ENCODE measurements at regions not wholly inside any gene's neighbourhood (a gene's known extent, or its start where the extent isn't known, plus 50 kb on each side); places are given as distances from the start of the nearest gene placed in this dataset.
"Not testable (repeated sequence)": the region's sequence is repeated elsewhere in the genome, so short reads cannot be mapped to it uniquely, and the experiment has no call there.

DNA sequence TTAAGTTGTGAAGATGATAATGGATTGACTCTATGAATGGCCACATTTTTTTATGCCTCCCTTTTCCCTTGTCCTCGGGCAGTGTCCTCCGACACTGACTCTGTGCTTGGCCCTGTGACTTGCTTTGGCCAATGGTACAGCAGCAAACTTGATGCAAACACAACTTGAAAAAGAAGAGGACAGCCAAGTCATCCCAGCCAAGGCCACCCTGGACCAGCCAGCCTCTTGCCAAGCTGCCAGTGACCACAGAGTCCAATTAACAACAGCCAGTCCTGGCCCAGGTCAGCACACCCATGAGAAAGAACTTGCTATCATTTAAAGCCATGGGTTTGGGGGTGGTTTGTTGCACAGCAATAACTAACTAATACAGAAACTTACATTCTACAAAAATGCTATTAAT is 63.4 kb upstream of the SLC35C1 start:
- Histone ChIP-seq H3K4me1 (ENCODE audit: control insufficient read depth in 1 of 2, insufficient read depth in 2 of 2, low read length in 2 of 2) (peaks cover 1 to 6% of the 10 kb centered on the region in 2 donors), H3K27me3 (ENCODE audit: control insufficient read depth in 1 of 2, insufficient read depth in 2 of 2, low read length in 1 of 2) (no peaks in the 10 kb centered on the region), H3K27ac (ENCODE audit: low read depth in 1 of 2, low read length in 2 of 2) (no peak overlapping the region), H3K36me3 (ENCODE audit: control insufficient read depth in 1 of 2, insufficient read depth in 2 of 2, low read length in 1 of 2) (no peaks in the 10 kb centered on the region), H3K9me3 (ENCODE audit: control insufficient read depth, low read length) (no peaks in the 10 kb centered on the region), H3K4me3 (ENCODE audit: low read length in 2 of 2) (no peak overlapping the region)
- intact Hi-C loops (cut with DNase I): no loop called here
- 91 to 94% methylated on average over 2 of the region's 2 CpGs for WGBS, 2 donors
- ATAC-seq (ENCODE audit: low FRiP score) (no peak), DNase-seq (no peak)

DNA sequence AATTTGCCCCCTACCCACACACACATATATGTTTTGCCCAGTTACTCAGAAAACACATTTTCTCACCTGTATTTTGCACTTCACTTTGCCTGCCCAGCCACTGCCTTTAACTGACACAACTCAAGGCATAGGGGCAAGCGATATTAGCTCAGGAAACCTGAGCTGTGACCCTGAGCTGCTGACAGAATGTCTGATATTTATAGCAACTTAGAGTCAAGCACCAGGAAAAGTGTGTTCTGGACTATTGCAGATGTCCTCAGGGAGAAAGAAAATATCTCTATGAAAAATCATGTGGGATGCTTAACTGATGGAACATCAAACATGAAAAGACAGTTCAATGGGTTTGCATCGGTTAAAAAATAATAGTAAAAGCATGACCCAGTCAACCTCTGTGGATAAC is 63.9 kb upstream of the SLC35C1 start:
- ATAC-seq (ENCODE audit: low FRiP score): no peak

DNA sequence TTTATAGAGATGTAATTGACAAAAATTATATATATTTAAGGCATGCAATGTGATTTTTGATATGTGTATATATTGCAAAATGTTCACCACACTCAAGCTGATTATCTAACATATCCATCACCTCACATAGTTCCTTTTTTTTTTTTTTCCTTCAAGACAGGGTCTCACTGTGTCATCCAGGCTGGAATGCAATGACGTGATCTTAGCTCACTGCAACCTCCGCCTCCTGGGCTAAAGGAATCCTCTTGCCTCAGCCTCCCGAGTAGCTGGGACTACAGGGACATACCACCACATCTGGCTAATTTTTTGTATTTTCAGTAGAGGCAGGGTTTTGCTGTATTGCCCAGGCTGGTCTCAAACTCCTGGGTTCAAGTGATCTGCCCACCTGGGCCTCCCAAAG is 65.1 kb upstream of the SLC35C1 start:
- no peak overlapping the region for H3K27ac ChIP-seq (ENCODE audit: low read depth in 1 of 2, low read length in 2 of 2)
- intact Hi-C loops (cut with DNase I): no loop called here
- peaks cover 0 to 1% of the 10 kb centered on the region in 2 donors for H3K4me1 ChIP-seq (ENCODE audit: control insufficient read depth in 1 of 2, insufficient read depth in 2 of 2, low read length in 2 of 2)
- 93 to 96% methylated on average over 3 of the region's 3 CpGs for WGBS, 2 donors
- H3K36me3 ChIP-seq (ENCODE audit: control insufficient read depth in 1 of 2, insufficient read depth in 2 of 2, low read length in 1 of 2): no peaks in the 10 kb centered on the region
- H3K9me3 ChIP-seq (ENCODE audit: control insufficient read depth, low read length): no peaks in the 10 kb centered on the region
- no peaks in the 10 kb centered on the region for H3K27me3 ChIP-seq (ENCODE audit: control insufficient read depth in 1 of 2, insufficient read depth in 2 of 2, low read length in 1 of 2)
- no peak for ATAC-seq (ENCODE audit: low FRiP score)
- H3K4me3 ChIP-seq (ENCODE audit: low read length in 2 of 2): no peak overlapping the region
- DNase-seq: no peak

More for the DNA sequence above, 63.9 kb upstream of the SLC35C1 start:
- DNase-seq: no peak
- Histone ChIP-seq H3K4me3 (ENCODE audit: low read length in 2 of 2) (no peak overlapping the region), H3K27me3 (ENCODE audit: control insufficient read depth in 1 of 2, insufficient read depth in 2 of 2, low read length in 1 of 2) (no peaks in the 10 kb centered on the region), H3K9me3 (ENCODE audit: control insufficient read depth, low read length) (no peaks in the 10 kb centered on the region), H3K27ac (ENCODE audit: low read depth in 1 of 2, low read length in 2 of 2) (no peak overlapping the region), H3K36me3 (ENCODE audit: control insufficient read depth in 1 of 2, insufficient read depth in 2 of 2, low read length in 1 of 2) (no peaks in the 10 kb centered on the region), H3K4me1 (ENCODE audit: control insufficient read depth in 1 of 2, insufficient read depth in 2 of 2, low read length in 2 of 2) (peaks cover 1 to 4% of the 10 kb centered on the region in 2 donors)
- WGBS, 2 donors: 83 to 89% methylated on average over 2 of the region's 2 CpGs
- intact Hi-C loops (cut with DNase I): no loop called here

DNA sequence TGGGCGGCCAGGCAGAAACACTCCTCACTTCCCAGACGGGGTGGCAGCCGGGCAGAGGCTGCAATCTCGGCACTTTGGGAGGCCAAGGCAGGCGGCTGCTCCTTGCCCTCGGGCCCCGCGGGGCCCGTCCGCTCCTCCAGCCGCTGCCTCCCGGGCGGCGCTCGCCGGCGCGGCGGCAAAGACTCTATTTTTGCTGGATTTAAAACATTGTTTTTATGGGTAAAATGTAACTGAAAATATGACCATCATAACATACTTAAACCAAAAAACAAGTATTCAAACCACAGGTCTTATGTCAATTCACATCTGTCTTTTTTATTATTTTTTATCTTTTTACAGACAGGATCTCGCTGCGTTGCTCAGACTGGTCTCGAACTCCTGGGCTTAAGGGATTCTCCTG is 65.9 kb upstream of the SLC35C1 start:
- DNase-seq; ATAC-seq (ENCODE audit: low FRiP score); H3K4me1 ChIP-seq (ENCODE audit: control insufficient read depth in 1 of 2, insufficient read depth in 2 of 2, low read length in 2 of 2); H3K4me3 ChIP-seq (ENCODE audit: low read length in 2 of 2); H3K27ac ChIP-seq (ENCODE audit: low read depth in 1 of 2, low read length in 2 of 2); H3K27me3 ChIP-seq (ENCODE audit: control insufficient read depth in 1 of 2, insufficient read depth in 2 of 2, low read length in 1 of 2); intact Hi-C loops (cut with DNase I); H3K9me3 ChIP-seq (ENCODE audit: control insufficient read depth, low read length); H3K36me3 ChIP-seq (ENCODE audit: control insufficient read depth in 1 of 2, insufficient read depth in 2 of 2, low read length in 1 of 2): not testable (repeated sequence)
- WGBS, 2 donors: 95 to 96% methylated on average over 11 to 21 of the region's 22 CpGs

DNA sequence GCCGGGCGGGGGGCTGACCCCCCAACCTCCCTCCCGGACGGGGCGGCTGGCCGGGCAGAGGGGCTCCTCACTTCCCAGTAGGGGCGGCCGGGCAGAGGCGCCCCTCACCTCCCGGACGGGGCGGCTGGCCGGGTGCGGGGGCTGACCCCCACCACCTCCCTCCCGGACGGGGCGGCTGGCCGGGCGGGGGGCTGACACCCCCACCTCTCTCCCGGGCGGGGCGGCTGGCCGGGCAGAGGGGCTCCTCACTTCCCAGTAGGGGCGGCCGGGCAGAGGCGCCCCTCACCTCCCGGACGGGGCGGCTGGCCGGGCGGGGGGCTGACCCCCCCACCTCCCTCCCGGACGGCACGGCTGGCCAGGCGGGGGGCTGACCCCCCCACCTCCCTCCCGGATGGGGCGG is 66.8 kb upstream of the SLC35C1 start:
- H3K36me3 ChIP-seq (ENCODE audit: control insufficient read depth in 1 of 2, insufficient read depth in 2 of 2, low read length in 1 of 2); H3K4me3 ChIP-seq (ENCODE audit: low read length in 2 of 2); intact Hi-C loops (cut with DNase I); H3K9me3 ChIP-seq (ENCODE audit: control insufficient read depth, low read length); H3K27ac ChIP-seq (ENCODE audit: low read depth in 1 of 2, low read length in 2 of 2); ATAC-seq (ENCODE audit: low FRiP score); DNase-seq; H3K27me3 ChIP-seq (ENCODE audit: control insufficient read depth in 1 of 2, insufficient read depth in 2 of 2, low read length in 1 of 2); H3K4me1 ChIP-seq (ENCODE audit: control insufficient read depth in 1 of 2, insufficient read depth in 2 of 2, low read length in 2 of 2): not testable (repeated sequence)
- WGBS, 2 donors: 93 to 95% methylated on average over 9 to 21 of the region's 37 CpGs

DNA sequence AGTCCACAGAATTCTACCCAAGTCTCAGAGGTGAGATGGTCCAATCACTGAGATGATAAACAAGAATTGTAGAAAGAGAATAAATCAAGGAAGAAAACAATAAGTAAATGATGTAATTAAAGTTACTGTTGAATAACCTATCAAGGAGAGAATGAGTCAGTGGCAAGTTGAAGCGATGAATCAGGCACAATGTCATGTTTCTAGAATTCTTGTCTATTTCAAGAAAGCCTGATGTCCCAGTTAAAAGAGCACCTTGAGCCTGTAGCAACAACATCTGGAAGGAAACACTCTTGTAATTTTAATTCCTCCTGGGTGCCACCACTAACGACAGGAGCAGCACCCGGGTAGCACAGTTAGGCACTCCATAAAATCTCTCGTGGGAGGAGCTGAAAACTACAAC is 67.9 kb upstream of the SLC35C1 start:
- Histone ChIP-seq H3K36me3 (ENCODE audit: control insufficient read depth in 1 of 2, insufficient read depth in 2 of 2, low read length in 1 of 2) (no peaks in the 10 kb centered on the region), H3K4me1 (ENCODE audit: control insufficient read depth in 1 of 2, insufficient read depth in 2 of 2, low read length in 2 of 2) (no peaks in the 10 kb centered on the region), H3K27me3 (ENCODE audit: control insufficient read depth in 1 of 2, insufficient read depth in 2 of 2, low read length in 1 of 2) (no peaks in the 10 kb centered on the region), H3K9me3 (ENCODE audit: control insufficient read depth, low read length) (no peaks in the 10 kb centered on the region), H3K27ac (ENCODE audit: low read depth in 1 of 2, low read length in 2 of 2) (no peak overlapping the region), H3K4me3 (ENCODE audit: low read length in 2 of 2) (no peak overlapping the region)
- DNase-seq (no peak), ATAC-seq (ENCODE audit: low FRiP score) (no peak)
- WGBS, 2 donors: 93% methylated on average over 4 of the region's 4 CpGs
- intact Hi-C loops (cut with DNase I): no loop called here

DNA sequence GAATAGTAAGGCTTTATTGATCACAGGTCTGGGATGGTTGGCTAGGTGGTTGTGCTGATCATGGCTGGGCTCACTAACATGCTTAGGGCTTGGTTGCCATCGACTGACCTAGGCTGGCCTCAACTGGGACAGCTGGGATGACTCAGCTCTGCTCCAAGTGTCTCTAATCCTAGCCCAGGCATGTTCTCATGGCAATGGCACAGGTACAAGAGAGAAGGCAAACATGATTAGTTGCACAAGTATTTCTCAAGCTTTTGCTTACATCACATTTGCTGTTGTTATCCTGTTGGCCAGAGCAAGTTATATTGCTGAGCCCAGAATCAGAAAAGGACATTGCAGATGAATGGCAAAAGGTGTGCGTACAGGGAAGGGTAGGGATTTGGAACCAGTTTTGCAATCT is 68.5 kb upstream of the SLC35C1 start:
- intact Hi-C loops (cut with DNase I): no loop called here
- no peaks in the 10 kb centered on the region for H3K27me3 ChIP-seq (ENCODE audit: control insufficient read depth in 1 of 2, insufficient read depth in 2 of 2, low read length in 1 of 2)
- H3K4me1 ChIP-seq (ENCODE audit: control insufficient read depth in 1 of 2, insufficient read depth in 2 of 2, low read length in 2 of 2): no peaks in the 10 kb centered on the region
- DNase-seq (no peak), ATAC-seq (ENCODE audit: low FRiP score) (peak; percentile 73)
- H3K9me3 ChIP-seq (ENCODE audit: control insufficient read depth, low read length): no peaks in the 10 kb centered on the region
- WGBS, 2 donors: 93% methylated on average over 2 of the region's 2 CpGs
- H3K27ac ChIP-seq (ENCODE audit: low read depth in 1 of 2, low read length in 2 of 2): no peak overlapping the region
- H3K4me3 ChIP-seq (ENCODE audit: low read length in 2 of 2): no peak overlapping the region
- H3K36me3 ChIP-seq (ENCODE audit: control insufficient read depth in 1 of 2, insufficient read depth in 2 of 2, low read length in 1 of 2): no peaks in the 10 kb centered on the region

DNA sequence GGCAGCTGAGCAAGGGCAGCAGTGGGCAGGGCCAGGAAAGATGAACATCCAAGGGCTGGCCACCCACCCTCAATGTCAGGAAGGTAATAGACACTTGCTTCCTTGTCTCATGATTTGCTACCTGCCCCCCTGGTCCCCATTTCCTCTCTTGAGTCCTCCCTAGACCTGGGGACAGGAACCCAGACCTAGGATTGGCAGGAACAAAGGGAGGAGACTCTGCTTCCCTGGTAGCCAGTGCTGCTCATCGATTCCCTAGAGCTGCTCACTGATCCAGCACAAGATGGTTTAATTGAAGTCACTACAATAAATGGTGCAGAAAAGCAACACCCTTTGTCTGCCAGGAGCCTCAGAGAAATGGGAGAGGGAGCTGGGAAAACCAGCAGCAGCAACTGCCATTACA is 67.8 kb upstream of the CHST1 start:
- intact Hi-C loops (cut with DNase I): no loop called here
- no peak overlapping the region for H3K27ac ChIP-seq (ENCODE audit: low read depth in 1 of 2, low read length in 2 of 2)
- DNase-seq (no peak), ATAC-seq (ENCODE audit: low FRiP score) (no peak)
- 77 to 79% methylated on average over 1 of the region's 1 CpG for WGBS, 2 donors
- no peaks in the 10 kb centered on the region for H3K9me3 ChIP-seq (ENCODE audit: control insufficient read depth, low read length)
- no peaks in the 10 kb centered on the region for H3K4me1 ChIP-seq (ENCODE audit: control insufficient read depth in 1 of 2, insufficient read depth in 2 of 2, low read length in 2 of 2)
- H3K36me3 ChIP-seq (ENCODE audit: control insufficient read depth in 1 of 2, insufficient read depth in 2 of 2, low read length in 1 of 2): no peaks in the 10 kb centered on the region
- H3K4me3 ChIP-seq (ENCODE audit: low read length in 2 of 2): no peak overlapping the region
- no peaks in the 10 kb centered on the region for H3K27me3 ChIP-seq (ENCODE audit: control insufficient read depth in 1 of 2, insufficient read depth in 2 of 2, low read length in 1 of 2)

DNA sequence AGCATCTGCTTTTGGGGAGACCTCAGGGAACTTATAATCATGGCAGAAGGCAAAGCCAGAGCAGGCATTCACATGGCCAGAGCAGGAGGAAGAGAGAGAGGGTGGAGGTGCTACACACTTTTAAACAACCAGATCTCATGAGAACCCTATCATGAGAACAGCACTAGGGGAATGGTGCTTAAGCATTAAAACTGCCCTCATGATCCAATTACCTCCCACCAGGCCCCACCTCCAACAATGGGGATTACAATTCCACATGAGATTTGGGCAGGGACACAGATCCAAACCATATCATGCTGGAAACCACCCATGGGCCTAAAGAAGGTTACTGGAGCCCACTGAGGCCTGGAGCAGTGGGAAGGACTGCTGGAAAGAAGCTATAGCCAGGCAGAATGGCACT is 66.9 kb upstream of the CHST1 start:
- no peaks in the 10 kb centered on the region for H3K9me3 ChIP-seq (ENCODE audit: control insufficient read depth, low read length)
- H3K4me1 ChIP-seq (ENCODE audit: control insufficient read depth in 1 of 2, insufficient read depth in 2 of 2, low read length in 2 of 2): no peaks in the 10 kb centered on the region
- no peak overlapping the region for H3K4me3 ChIP-seq (ENCODE audit: low read length in 2 of 2)
- DNase-seq: no peak
- H3K27ac ChIP-seq (ENCODE audit: low read depth in 1 of 2, low read length in 2 of 2): no peak overlapping the region
- no peaks in the 10 kb centered on the region for H3K36me3 ChIP-seq (ENCODE audit: control insufficient read depth in 1 of 2, insufficient read depth in 2 of 2, low read length in 1 of 2)
- H3K27me3 ChIP-seq (ENCODE audit: control insufficient read depth in 1 of 2, insufficient read depth in 2 of 2, low read length in 1 of 2): no peaks in the 10 kb centered on the region
- intact Hi-C loops (cut with DNase I): no loop called here
- no peak for ATAC-seq (ENCODE audit: low FRiP score)

Measured in aorta (tissue), 5 donors.